ENCODE measurements at regions not wholly inside any gene's neighbourhood (a gene's known extent, or its start where the extent isn't known, plus 50 kb on each side); places are given as distances from the start of the nearest gene placed in this dataset.
"Not testable (repeated sequence)": the region's sequence is repeated elsewhere in the genome, so short reads cannot be mapped to it uniquely, and the experiment has no call there.

GRCh38 chr6:28839443-28840120 is 84.2 kb downstream of the TRIM27 start:
- DNase-seq (ENCODE audit: low spot score), result no peak

DNA sequence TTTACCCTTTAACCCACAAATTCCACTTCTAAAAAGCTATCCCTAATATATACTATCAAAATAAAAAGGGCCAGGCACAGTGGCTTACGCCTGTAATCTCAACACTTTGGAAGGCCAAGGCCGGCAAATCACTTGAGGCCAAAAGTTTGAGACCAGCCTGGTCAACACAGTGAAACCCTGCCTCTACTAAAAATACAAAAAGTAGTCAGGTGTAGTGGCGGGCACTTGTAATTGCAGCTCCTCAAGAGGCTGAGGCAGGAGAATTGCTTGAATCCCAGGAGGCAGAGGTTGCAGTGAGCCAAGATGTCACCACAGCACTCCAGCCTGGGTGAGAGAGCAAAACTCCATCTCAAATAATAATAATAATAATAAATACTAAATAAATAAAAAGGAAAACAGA is 82.5 kb downstream of the TRIM27 start:
- DNase-seq (ENCODE audit: low spot score), result no peak

- DNase-seq (ENCODE audit: low spot score), result not testable (repeated sequence)
These were observed 75.0 kb downstream of the TRIM27 start for GRCh38 chr6:28848756-28849155.
